Ascending aorta (tissue), 2 donors: ENCODE measurements at regions not wholly inside any gene's neighbourhood (a gene's known extent, or its start where the extent isn't known, plus 50 kb on each side); places are given as distances from the start of the nearest gene placed in this dataset.

ENCODE experiments used
- DNase-seq, 2 donors: peaks; one replicate each; pipeline ENCODE4 v3.0.0-alpha.2; 2019; ENCODE audit warnings: low spot score in 2 of 2
- H3K27ac ChIP-seq, 2 donors: fragments of 200-600 bp; sonication (generic); one replicate each; pipeline ENCODE4 v1.5.1; 2016 to 2017; ENCODE audit warnings: mild to moderate bottlenecking in 1 of 2
- H3K27me3 ChIP-seq: fragments of 200-600 bp; sonication (generic); one replicate; pipeline ENCODE4 v1.5.1; 2017
- H3K36me3 ChIP-seq, 2 donors: fragments of 200-600 bp; sonication (generic); one replicate each; pipeline ENCODE4 v1.5.1; 2016
- H3K4me1 ChIP-seq, 2 donors: fragments of 200-600 bp; sonication (generic); one replicate each; pipeline ENCODE4 v1.5.1; 2016 to 2017; ENCODE audit warnings: mild to moderate bottlenecking in 1 of 2
- H3K4me3 ChIP-seq, 2 donors: fragments of 200-600 bp; sonication (generic); one replicate each; pipeline ENCODE4 v1.5.1; 2016 to 2017; ENCODE audit warnings: mild to moderate bottlenecking in 1 of 2
- H3K9me3 ChIP-seq, 2 donors: fragments of 200-600 bp; sonication (generic); one replicate each; pipeline ENCODE4 v1.5.1; 2016
- CTCF ChIP-seq, 3 experiments: fragments of 200-600 bp in 2 of 3; fragments of 450-650 bp in 1 of 3; sonication (generic) in 2 of 3; IDR thresholded peaks; one replicate each; pipeline ENCODE4 v1.5.1; 2016 to 2019; ENCODE audit warnings: antibody characterized with exemption in 3 of 3, mild to moderate bottlenecking in 1 of 3, moderate library complexity in 1 of 3
- intact Hi-C: fragments of 100-400 bp; cut with DNase I; formaldehyde crosslinking; loops from one replicate; pipeline ENCODE4 v1.15.1; 2023

GRCh38 chr2:223227338-223227737 is 175.3 kb downstream of the KCNE4 start:
- H3K36me3 ChIP-seq, result no peaks in the 10 kb centered on the region
- no peaks in the 10 kb centered on the region for H3K9me3 ChIP-seq
- no peak for TF ChIP-seq CTCF (IDR thresholded peaks at IDR 0.05)
- no peak for DNase-seq
- H3K27me3 ChIP-seq, result no peaks in the 10 kb centered on the region
- H3K4me1 ChIP-seq, result no peaks in the 10 kb centered on the region
- no peak overlapping the region for H3K4me3 ChIP-seq
- H3K27ac ChIP-seq, result no peak overlapping the region
- intact Hi-C loops, result no loop called here

- H3K27ac ChIP-seq, result no peak overlapping the region
- intact Hi-C loops, result no loop called here
- no peaks in the 10 kb centered on the region for H3K36me3 ChIP-seq
- H3K9me3 ChIP-seq, result no peaks in the 10 kb centered on the region
- no peaks in the 10 kb centered on the region for H3K4me1 ChIP-seq
- H3K4me3 ChIP-seq, result no peak overlapping the region
- no peak for TF ChIP-seq CTCF (IDR thresholded peaks at IDR 0.05)
- H3K27me3 ChIP-seq, result no peaks in the 10 kb centered on the region
- DNase-seq, result no peak
These were observed 176.9 kb downstream of the KCNE4 start for GRCh38 chr2:223228871-223229270.

- intact Hi-C loops, result no loop called here
- H3K9me3 ChIP-seq, result no peaks in the 10 kb centered on the region
- no peak for DNase-seq
- H3K27ac ChIP-seq, result no peak overlapping the region
- H3K36me3 ChIP-seq, result no peaks in the 10 kb centered on the region
- no peak for TF ChIP-seq CTCF (IDR thresholded peaks at IDR 0.05)
- H3K4me3 ChIP-seq, result no peak overlapping the region
- no peaks in the 10 kb centered on the region for H3K4me1 ChIP-seq
- no peaks in the 10 kb centered on the region for H3K27me3 ChIP-seq
These were observed 178.4 kb downstream of the KCNE4 start for GRCh38 chr2:223230352-223230751.

GRCh38 chr2:223232285-223232684 is 180.3 kb downstream of the KCNE4 start:
- no peak overlapping the region for H3K27ac ChIP-seq
- intact Hi-C loops, result no loop called here
- no peaks in the 10 kb centered on the region for H3K27me3 ChIP-seq
- no peaks in the 10 kb centered on the region for H3K4me1 ChIP-seq
- no peak overlapping the region for H3K4me3 ChIP-seq
- no peaks in the 10 kb centered on the region for H3K36me3 ChIP-seq
- H3K9me3 ChIP-seq, result no peaks in the 10 kb centered on the region
- DNase-seq, result no peak
- TF ChIP-seq CTCF (IDR thresholded peaks at IDR 0.05), result no peak

GRCh38 chr2:223232896-223233295 is 180.9 kb downstream of the KCNE4 start:
- DNase-seq, result no peak
- Histone ChIP-seq H3K9me3 (no peaks in the 10 kb centered on the region), H3K27ac (no peak overlapping the region), H3K4me3 (no peak overlapping the region), H3K27me3 (no peaks in the 10 kb centered on the region), H3K36me3 (no peaks in the 10 kb centered on the region), H3K4me1 (no peaks in the 10 kb centered on the region)
- intact Hi-C loops, result no loop called here
- no peak for TF ChIP-seq CTCF (IDR thresholded peaks at IDR 0.05)

GRCh38 chr2:223235986-223236385 is 184.0 kb downstream of the KCNE4 start:
- H3K4me1 ChIP-seq, result no peaks in the 10 kb centered on the region
- no peak for DNase-seq
- no peaks in the 10 kb centered on the region for H3K9me3 ChIP-seq
- H3K4me3 ChIP-seq, result no peak overlapping the region
- no peaks in the 10 kb centered on the region for H3K36me3 ChIP-seq
- TF ChIP-seq CTCF (IDR thresholded peaks at IDR 0.05), result no peak
- no peak overlapping the region for H3K27ac ChIP-seq
- intact Hi-C loops, result no loop called here
- H3K27me3 ChIP-seq, result no peaks in the 10 kb centered on the region
